HepG2 (cell line): ENCODE measurements at regions not wholly inside any gene's neighbourhood (a gene's known extent, or its start where the extent isn't known, plus 50 kb on each side); places are given as distances from the start of the nearest gene placed in this dataset.

Experiments
- ATAC-seq: fragments of 200-7000 bp; cut with Tn5 transposase; 3 replicates; pipeline ENCODE4 v1.9.1; 2020; ENCODE audit warnings: mild to moderate bottlenecking, moderate library complexity
- BruUV-seq: library from RNA; stranded (reverse); fragments of 400-500 nt; replicated peaks from 2 replicates; lab custom pipeline; 2021; lab: Mats Ljungman, UMichigan
- CTCF ChIA-PET: fragments of 300-600 bp; formaldehyde crosslinking; extraction: SDS; loops from one replicate; lab custom pipeline; 2021; ENCODE audit warnings: low total read pairs, inconsistent platforms, low intra/inter-chr PET ratio; lab: Yijun Ruan, JAX
- POLR2A ChIA-PET: fragments of 350-600 bp; sonication (Branson Sonifier 250); formaldehyde crosslinking; loops from one replicate; lab custom pipeline; 2020; ENCODE audit warnings: antibody characterized with exemption, inconsistent platforms; lab: Yijun Ruan, JAX
- DNase-seq: peaks from one replicate; pipeline ENCODE4 v3.0.0-alpha.2; 2015; ENCODE audit warnings: low spot score
- FAIRE-seq: peaks from 3 replicates; lab custom pipeline; 2011; peaks lifted over from hg19 to GRCh38; lab: Jason Lieb, UNC
- H2AFZ ChIP-seq: one replicate; pipeline ENCODE4 v1.6.1; 2011; ENCODE audit warnings: low read length, inconsistent platforms
- H3K27ac ChIP-seq: fragments of 300-600 bp; 3 replicates; pipeline ENCODE4 v1.8.0; 2011; ENCODE audit warnings: mixed run types, mild to moderate bottlenecking, mixed read lengths, low read length, inconsistent platforms; ENCODE audit not compliant: insufficient read depth; ENCODE audit errors: extremely low read length
- H3K27me3 ChIP-seq, 2 experiments: fragments of 200-600 bp in 1 of 2; 2 replicates in 1 of 2; 3 replicates in 1 of 2; pipeline versions ENCODE4 v1.6.0 to v1.8.0; 2011; ENCODE audit warnings: low read length in 2 of 2, mild to moderate bottlenecking in 2 of 2, moderate library complexity in 2 of 2, inconsistent platforms in 1 of 2; ENCODE audit not compliant: insufficient read depth in 2 of 2, control insufficient read depth in 1 of 2
- H3K36me3 ChIP-seq, 2 experiments: fragments of 200-600 bp in 1 of 2; replicated peaks in 1 of 2; 2 replicates in 1 of 2; 3 replicates in 1 of 2; pipeline versions ENCODE4 v1.5.1 to v1.8.0; 2011; ENCODE audit warnings: low read length in 2 of 2, inconsistent platforms in 1 of 2; ENCODE audit not compliant: insufficient read depth in 2 of 2, control insufficient read depth in 1 of 2
- H3K4me1 ChIP-seq: 2 replicates; pipeline ENCODE4 v1.5.1; 2012; ENCODE audit warnings: low read length, inconsistent platforms; ENCODE audit not compliant: insufficient read depth
- H3K4me2 ChIP-seq: 2 replicates; pipeline ENCODE4 v1.6.0; 2011; ENCODE audit warnings: low read depth, low read length, inconsistent platforms
- H3K4me3 ChIP-seq, 3 experiments: fragments of 200-600 bp in 1 of 3; sonication (generic), shearing (Covaris generic) in 1 of 3; replicated peaks in 1 of 3; 2 replicates each; pipeline ENCODE4 v1.5.1; 2011 to 2016; ENCODE audit warnings: low read length in 3 of 3, inconsistent platforms in 2 of 3, low read depth in 2 of 3, mild to moderate bottlenecking in 2 of 3, control low read depth in 1 of 3, mixed read lengths in 1 of 3; ENCODE audit not compliant: insufficient read depth in 1 of 3
- H3K79me2 ChIP-seq: one replicate; pipeline ENCODE4 v1.6.1; 2011; ENCODE audit warnings: low read length, inconsistent platforms; ENCODE audit not compliant: insufficient read depth
- H3K9ac ChIP-seq: 2 replicates; pipeline ENCODE4 v1.6.0; 2011; ENCODE audit warnings: mild to moderate bottlenecking, low read depth, low read length, inconsistent platforms; ENCODE audit not compliant: insufficient read depth
- H3K9me3 ChIP-seq: 2 replicates; pipeline ENCODE4 v1.5.1; 2012; ENCODE audit warnings: mild to moderate bottlenecking, low read length
- H4K20me1 ChIP-seq: 2 replicates; pipeline ENCODE4 v1.6.0; 2011; ENCODE audit warnings: inconsistent platforms, mild to moderate bottlenecking, low read length, moderate library complexity; ENCODE audit not compliant: insufficient read depth
- ATAD3A ChIP-seq: sonication (generic); formaldehyde crosslinking; IDR thresholded peaks from 2 replicates; pipeline ENCODE4 v1.4.0; 2020; ENCODE audit warnings: missing genetic modification reagents
- BATF2 ChIP-seq: sonication (generic); formaldehyde crosslinking; IDR thresholded peaks from 2 replicates; pipeline ENCODE4 v1.8.0; 2022; ENCODE audit warnings: mild to moderate bottlenecking, missing genetic modification reagents, moderate library complexity
- FOXC1 ChIP-seq: sonication (generic); formaldehyde crosslinking; IDR thresholded peaks from 2 replicates; pipeline ENCODE4 v1.8.0; 2022; ENCODE audit warnings: mild to moderate bottlenecking, missing genetic modification reagents, borderline replicate concordance
- MED1 ChIP-seq: sonication (generic); formaldehyde crosslinking; IDR thresholded peaks from 2 replicates; pipeline ENCODE4 v1.4.0; 2020; ENCODE audit warnings: missing genetic modification reagents
- NR0B2 ChIP-seq: sonication (generic); formaldehyde crosslinking; IDR thresholded peaks from 2 replicates; pipeline ENCODE4 v1.4.0; 2020; ENCODE audit warnings: mild to moderate bottlenecking, missing genetic modification reagents
- ZBTB46 ChIP-seq: sonication (generic); formaldehyde crosslinking; IDR thresholded peaks from 2 replicates; pipeline ENCODE4 v1.4.0; 2020; ENCODE audit warnings: mild to moderate bottlenecking, missing genetic modification reagents, borderline replicate concordance
- ZFP1 ChIP-seq: IDR thresholded peaks from 2 replicates; pipeline ENCODE4 v1.6.1; 2016
- ZNF274 ChIP-seq: sonication (generic); formaldehyde crosslinking; IDR thresholded peaks from 2 replicates; pipeline ENCODE4 v1.5.1; 2020; ENCODE audit warnings: mild to moderate bottlenecking, missing genetic modification reagents
- ZNF33B ChIP-seq: sonication (generic); formaldehyde crosslinking; IDR thresholded peaks from 2 replicates; pipeline ENCODE4 v1.5.1; 2020; ENCODE audit warnings: mild to moderate bottlenecking, missing genetic modification reagents
- ZNF343 ChIP-seq: sonication (generic); formaldehyde crosslinking; IDR thresholded peaks from 2 replicates; pipeline ENCODE4 v1.4.0; 2020; ENCODE audit warnings: mild to moderate bottlenecking, missing genetic modification reagents
- ZNF367 ChIP-seq: sonication (generic); formaldehyde crosslinking; IDR thresholded peaks from 2 replicates; pipeline ENCODE4 v1.4.0; 2020; ENCODE audit warnings: missing genetic modification reagents, borderline replicate concordance
- ZNF430 ChIP-seq: sonication (generic); formaldehyde crosslinking; IDR thresholded peaks from 2 replicates; pipeline ENCODE4 v1.9.0; 2021; ENCODE audit warnings: mild to moderate bottlenecking, missing genetic modification reagents
- ZNF510 ChIP-seq: sonication (generic); formaldehyde crosslinking; IDR thresholded peaks from 2 replicates; pipeline ENCODE4 v1.4.0; 2020; ENCODE audit warnings: low read depth, mild to moderate bottlenecking, missing genetic modification reagents
- ZNF562 ChIP-seq: sonication (generic); formaldehyde crosslinking; IDR thresholded peaks from 2 replicates; pipeline ENCODE4 v1.8.0; 2022; ENCODE audit warnings: missing genetic modification reagents, borderline replicate concordance
- ZSCAN12 ChIP-seq: sonication (generic); formaldehyde crosslinking; IDR thresholded peaks from 2 replicates; pipeline ENCODE4 v1.9.0; 2021; ENCODE audit warnings: mild to moderate bottlenecking, missing genetic modification reagents
- WGBS: methylation state at CpG from one replicate; pipeline ENCODE4 v1.1.6; 2017; ENCODE audit warnings: low lambda C conversion rate; 5-methylcytosine and 5-hydroxymethylcytosine counted together
- in situ Hi-C: cut with HindIII; loops from 2 replicates; pipeline ENCODE4 v1.10.0; 2017; ENCODE audit warnings: low pct_unique_long_range_greater_than_20kb; ENCODE audit not compliant: extremely low pct_ligation_motif_present
- intact Hi-C: fragments of 100-400 bp; cut with micrococcal nuclease; formaldehyde crosslinking; loops from one replicate; pipeline ENCODE4 v1.10.0; 2022; ENCODE audit not compliant: unreplicated experiment
- TF ChIP-seq, protein P1 (sequence below): fragments of 450-650 bp; IDR thresholded peaks from 2 replicates; pipeline ENCODE4 v1.6.1; 2017
- TF ChIP-seq, protein P2 (sequence below): sonication (generic); formaldehyde crosslinking; IDR thresholded peaks from 2 replicates; pipeline ENCODE4 v1.9.0; 2022; ENCODE audit warnings: low read depth, missing genetic modification reagents

DNA sequence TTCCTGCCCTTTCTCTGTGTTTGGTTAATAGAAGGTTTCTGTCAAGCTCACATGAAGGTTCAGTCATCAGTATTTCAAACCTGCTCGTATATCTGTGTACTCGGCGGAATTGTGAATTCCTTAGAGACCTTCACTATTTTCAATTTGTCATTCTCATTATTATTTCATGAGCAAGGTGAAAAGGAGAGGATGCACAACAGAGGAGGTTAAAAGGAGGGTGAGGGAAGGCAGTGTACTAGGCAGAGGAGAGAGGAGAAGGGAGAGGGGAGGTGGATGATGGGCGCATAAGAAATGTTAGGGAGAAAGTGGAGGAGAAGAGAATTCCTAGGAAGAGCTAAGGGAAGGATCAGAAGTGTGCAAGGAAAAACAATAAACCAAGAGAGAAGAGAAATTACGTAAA lies 185.0 kb upstream of the COBL start:
- BruUV-seq, result no TSS peak
- no peaks in the 10 kb centered on the region for H3K9me3 ChIP-seq
- no peak overlapping the region for H3K4me3 ChIP-seq
- H2AFZ ChIP-seq, result no peak overlapping the region
- ChIA-PET CTCF (no interaction called here), POLR2A (no interaction called here)
- DNase-seq, result no peak
- no peak overlapping the region for H3K27ac ChIP-seq
- no peak overlapping the region for H3K4me2 ChIP-seq
- intact Hi-C loops, result no loop called here
- no peak for FAIRE-seq
- in situ Hi-C loops, result no loop called here
- no peak overlapping the region for H3K9ac ChIP-seq
- ATAC-seq, result no peak
- TF ChIP-seq ZNF274 (CRISPR knock-in tag) (no peak), ZNF562 (CRISPR knock-in tag) (no peak), ZNF510 (no peak), FOXC1 (CRISPR knock-in tag) (no peak), ZNF343 (no peak), ZNF430 (no peak), ZFP1 (no peak), ZNF367 (CRISPR knock-in tag) (no peak), ZBTB46 (CRISPR knock-in tag) (no peak), NR0B2 (CRISPR knock-in tag) (no peak), MED1 (CRISPR knock-in tag) (no peak), ATAD3A (CRISPR knock-in tag) (no peak), ZSCAN12 (CRISPR knock-in tag) (no peak), BATF2 (CRISPR knock-in tag) (no peak), ZNF33B (no peak)
- TF ChIP-seq, protein P1, sequence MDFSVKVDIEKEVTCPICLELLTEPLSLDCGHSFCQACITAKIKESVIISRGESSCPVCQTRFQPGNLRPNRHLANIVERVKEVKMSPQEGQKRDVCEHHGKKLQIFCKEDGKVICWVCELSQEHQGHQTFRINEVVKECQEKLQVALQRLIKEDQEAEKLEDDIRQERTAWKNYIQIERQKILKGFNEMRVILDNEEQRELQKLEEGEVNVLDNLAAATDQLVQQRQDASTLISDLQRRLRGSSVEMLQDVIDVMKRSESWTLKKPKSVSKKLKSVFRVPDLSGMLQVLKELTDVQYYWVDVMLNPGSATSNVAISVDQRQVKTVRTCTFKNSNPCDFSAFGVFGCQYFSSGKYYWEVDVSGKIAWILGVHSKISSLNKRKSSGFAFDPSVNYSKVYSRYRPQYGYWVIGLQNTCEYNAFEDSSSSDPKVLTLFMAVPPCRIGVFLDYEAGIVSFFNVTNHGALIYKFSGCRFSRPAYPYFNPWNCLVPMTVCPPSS, result no peak
- TF ChIP-seq, protein P2, sequence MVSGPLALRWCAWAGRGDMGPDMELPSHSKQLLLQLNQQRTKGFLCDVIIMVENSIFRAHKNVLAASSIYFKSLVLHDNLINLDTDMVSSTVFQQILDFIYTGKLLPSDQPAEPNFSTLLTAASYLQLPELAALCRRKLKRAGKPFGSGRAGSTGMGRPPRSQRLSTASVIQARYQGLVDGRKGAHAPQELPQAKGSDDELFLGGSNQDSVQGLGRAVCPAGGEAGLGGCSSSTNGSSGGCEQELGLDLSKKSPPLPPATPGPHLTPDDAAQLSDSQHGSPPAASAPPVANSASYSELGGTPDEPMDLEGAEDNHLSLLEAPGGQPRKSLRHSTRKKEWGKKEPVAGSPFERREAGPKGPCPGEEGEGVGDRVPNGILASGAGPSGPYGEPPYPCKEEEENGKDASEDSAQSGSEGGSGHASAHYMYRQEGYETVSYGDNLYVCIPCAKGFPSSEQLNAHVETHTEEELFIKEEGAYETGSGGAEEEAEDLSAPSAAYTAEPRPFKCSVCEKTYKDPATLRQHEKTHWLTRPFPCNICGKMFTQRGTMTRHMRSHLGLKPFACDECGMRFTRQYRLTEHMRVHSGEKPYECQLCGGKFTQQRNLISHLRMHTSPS (CRISPR knock-in tag), result no peak
- H3K27me3 ChIP-seq, result no peaks in the 10 kb centered on the region; a peak in 1 of 5 replicates
- no peaks in the 10 kb centered on the region for H3K4me1 ChIP-seq
- no peaks in the 10 kb centered on the region for H3K79me2 ChIP-seq
- no peaks in the 10 kb centered on the region for H3K36me3 ChIP-seq
- WGBS, result 14% methylated on average over 5 of the region's 5 CpGs
- no peaks in the 10 kb centered on the region for H4K20me1 ChIP-seq
